Mesodermal cell (in vitro differentiated cells): ENCODE measurements at regions not wholly inside any gene's neighbourhood (a gene's known extent, or its start where the extent isn't known, plus 50 kb on each side); places are given as distances from the start of the nearest gene placed in this dataset.

Experiments used
- H3K27ac ChIP-seq: 2 replicates; pipeline ENCODE4 v1.7.0; 2013; ENCODE audit warnings: mild to moderate bottlenecking, low read depth, low read length, moderate library complexity; ENCODE audit not compliant: severe bottlenecking
- H3K36me3 ChIP-seq: 2 replicates; pipeline ENCODE4 v1.7.1; 2013; ENCODE audit warnings: mild to moderate bottlenecking, low read length, moderate library complexity; ENCODE audit not compliant: control insufficient read depth, insufficient read depth
- H3K4me1 ChIP-seq: one replicate; pipeline ENCODE4 v1.7.1; 2013; ENCODE audit warnings: mild to moderate bottlenecking, low read length; ENCODE audit not compliant: insufficient read depth, control insufficient read depth, poor library complexity, severe bottlenecking
- H3K4me3 ChIP-seq: 2 replicates; pipeline ENCODE4 v1.7.0; 2013; ENCODE audit warnings: low read length, control low read depth, mild to moderate bottlenecking; ENCODE audit not compliant: insufficient read depth, poor library complexity, severe bottlenecking; ENCODE audit errors: extremely low read depth
- H3K9me3 ChIP-seq: 2 replicates; pipeline ENCODE4 v1.7.1; 2013; ENCODE audit warnings: mild to moderate bottlenecking, low read length, moderate library complexity; ENCODE audit not compliant: control insufficient read depth
- WGBS, 2 experiments: methylation state at CpG; one replicate each; pipeline ENCODE4 v1.1.5; 2013; ENCODE audit warnings: missing lambda C conversion rate in 2 of 2; ENCODE audit not compliant: insufficient coverage in 2 of 2; 5-methylcytosine and 5-hydroxymethylcytosine counted together

GRCh38 chr14:104465482-104466390 is 113.8 kb upstream of the C14orf180 start:
- 74 to 85% methylated on average over 7 of the region's 8 CpGs for WGBS, 2 experiments
- Histone ChIP-seq H3K4me3 (no peak overlapping the region), H3K9me3 (no peaks in the 10 kb centered on the region)

GRCh38 chr14:104467236-104467635 is 112.3 kb upstream of the C14orf180 start:
- H3K27ac ChIP-seq: no peak overlapping the region
- no peaks in the 10 kb centered on the region for H3K36me3 ChIP-seq
- WGBS, 2 experiments: 81% methylated on average over 4 of the region's 5 CpGs

More at GRCh38 chr14:104465482-104466390, 113.8 kb upstream of the C14orf180 start:
- Histone ChIP-seq H3K4me1 (peaks cover 4% of the 10 kb centered on the region), H3K27ac (no peak overlapping the region), H3K36me3 (no peaks in the 10 kb centered on the region)

GRCh38 chr14:104467641-104468040 is 111.9 kb upstream of the C14orf180 start:
- Histone ChIP-seq H3K27ac (no peak overlapping the region), H3K4me1 (no peaks in the 10 kb centered on the region), H3K9me3 (no peaks in the 10 kb centered on the region), H3K36me3 (no peaks in the 10 kb centered on the region), H3K4me3 (no peak overlapping the region)
- 80% methylated on average over 7 of the region's 7 CpGs for WGBS, 2 experiments

More at GRCh38 chr14:104467236-104467635, 112.3 kb upstream of the C14orf180 start:
- Histone ChIP-seq H3K4me3 (no peak overlapping the region), H3K9me3 (no peaks in the 10 kb centered on the region), H3K4me1 (no peaks in the 10 kb centered on the region)

- Histone ChIP-seq H3K9me3 (no peaks in the 10 kb centered on the region), H3K4me3 (no peak overlapping the region), H3K27ac (no peak overlapping the region), H3K4me1 (no peaks in the 10 kb centered on the region), H3K36me3 (no peaks in the 10 kb centered on the region)
- WGBS, 2 experiments: 88 to 94% methylated on average over 5 of the region's 6 CpGs
Measured at GRCh38 chr14:104469591-104469990, 110.0 kb upstream of the C14orf180 start.

GRCh38 chr14:104470588-104470987 is 109.0 kb upstream of the C14orf180 start:
- Histone ChIP-seq H3K27ac (no peak overlapping the region), H3K36me3 (no peaks in the 10 kb centered on the region), H3K4me1 (no peaks in the 10 kb centered on the region), H3K9me3 (no peaks in the 10 kb centered on the region), H3K4me3 (no peak overlapping the region)
- WGBS, 2 experiments: 81 to 90% methylated on average over 12 to 13 of the region's 15 CpGs

GRCh38 chr14:104471114-104471513 is 108.5 kb upstream of the C14orf180 start:
- 84 to 97% methylated on average over 8 of the region's 8 CpGs for WGBS, 2 experiments
- H3K36me3 ChIP-seq: no peaks in the 10 kb centered on the region
- H3K4me1 ChIP-seq: no peaks in the 10 kb centered on the region
- H3K4me3 ChIP-seq: no peak overlapping the region
- H3K27ac ChIP-seq: no peak overlapping the region
- no peaks in the 10 kb centered on the region for H3K9me3 ChIP-seq

- WGBS, 2 experiments: 75 to 92% methylated on average over 1 of the region's 1 CpG
- Histone ChIP-seq H3K4me3 (no peak overlapping the region), H3K36me3 (no peaks in the 10 kb centered on the region), H3K27ac (no peak overlapping the region), H3K4me1 (no peaks in the 10 kb centered on the region), H3K9me3 (no peaks in the 10 kb centered on the region)
Measured at GRCh38 chr14:104472073-104472472, 107.5 kb upstream of the C14orf180 start.

GRCh38 chr14:104472536-104473243 is 106.9 kb upstream of the C14orf180 start:
- no peaks in the 10 kb centered on the region for H3K4me1 ChIP-seq
- H3K9me3 ChIP-seq: no peaks in the 10 kb centered on the region
- no peak overlapping the region for H3K27ac ChIP-seq
- H3K36me3 ChIP-seq: no peaks in the 10 kb centered on the region
- WGBS, 2 experiments: 88 to 92% methylated on average over 24 to 27 of the region's 29 CpGs
- no peak overlapping the region for H3K4me3 ChIP-seq

- no peaks in the 10 kb centered on the region for H3K4me1 ChIP-seq
- H3K9me3 ChIP-seq: no peaks in the 10 kb centered on the region
- no peak overlapping the region for H3K4me3 ChIP-seq
- 79 to 84% methylated on average over 4 of the region's 4 CpGs for WGBS, 2 experiments
- no peaks in the 10 kb centered on the region for H3K36me3 ChIP-seq
- no peak overlapping the region for H3K27ac ChIP-seq
Measured at GRCh38 chr14:104473244-104473565, 106.4 kb upstream of the C14orf180 start.

- H3K27ac ChIP-seq: no peak overlapping the region
- H3K4me3 ChIP-seq: no peak overlapping the region
- no peaks in the 10 kb centered on the region for H3K36me3 ChIP-seq
- H3K9me3 ChIP-seq: no peaks in the 10 kb centered on the region
- 91 to 93% methylated on average over 42 to 45 of the region's 45 CpGs for WGBS, 2 experiments
- H3K4me1 ChIP-seq: no peaks in the 10 kb centered on the region
Measured at GRCh38 chr14:104473649-104474494, 105.7 kb upstream of the C14orf180 start.
